ENCODE measurements at regions not wholly inside any gene's neighbourhood (a gene's known extent, or its start where the extent isn't known, plus 50 kb on each side); places are given as distances from the start of the nearest gene placed in this dataset.

DNA sequence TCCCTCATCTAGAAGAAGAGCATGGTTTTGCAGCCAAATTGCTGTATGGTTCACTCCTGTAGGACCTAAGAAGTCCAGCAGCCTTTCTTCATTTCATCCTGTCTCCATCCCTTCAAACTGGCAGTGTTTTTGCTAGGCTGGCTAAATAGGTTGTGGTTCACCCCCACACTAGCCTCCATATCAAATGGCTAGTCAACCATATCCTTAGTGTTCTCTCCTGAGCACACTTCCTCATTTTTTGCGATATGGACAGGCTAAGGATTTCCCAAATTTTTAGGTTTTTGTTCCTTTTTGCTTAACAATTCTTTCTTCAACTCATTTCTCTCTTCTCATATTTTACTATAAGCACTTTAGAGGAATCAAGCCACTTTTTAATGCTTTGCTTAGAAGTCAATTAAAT lies 98.8 kb upstream of the NOCT start:
- H3K4me1 Mint-ChIP-seq (ENCODE audit: low read depth) = peaks cover 7% of the 10 kb centered on the region
- H3K27ac Mint-ChIP-seq = no peak overlapping the region
- intact Hi-C loops (cut with micrococcal nuclease) = no loop called here
- no peak for DNase-seq (ENCODE audit: low spot score)
- H3K36me3 Mint-ChIP-seq (ENCODE audit: low read depth) = no peaks in the 10 kb centered on the region
- no peak overlapping the region for H3K4me3 Mint-ChIP-seq
- H3K9me3 Mint-ChIP-seq = no peaks in the 10 kb centered on the region
- peaks cover 14% of the 10 kb centered on the region for H3K27me3 Mint-ChIP-seq (ENCODE audit: insufficient read depth)

GRCh38 chr4:138915756-138916155 lies 99.8 kb upstream of the NOCT start:
- Mint-ChIP-seq H3K27me3 (ENCODE audit: insufficient read depth) (peaks cover 15% of the 10 kb centered on the region), H3K27ac (no peak overlapping the region), H3K4me1 (ENCODE audit: low read depth) (peaks cover 7% of the 10 kb centered on the region), H3K36me3 (ENCODE audit: low read depth) (no peaks in the 10 kb centered on the region), H3K4me3 (no peak overlapping the region), H3K9me3 (no peaks in the 10 kb centered on the region)
- intact Hi-C loops (cut with micrococcal nuclease) = no loop called here
- no peak for DNase-seq (ENCODE audit: low spot score)

DNA sequence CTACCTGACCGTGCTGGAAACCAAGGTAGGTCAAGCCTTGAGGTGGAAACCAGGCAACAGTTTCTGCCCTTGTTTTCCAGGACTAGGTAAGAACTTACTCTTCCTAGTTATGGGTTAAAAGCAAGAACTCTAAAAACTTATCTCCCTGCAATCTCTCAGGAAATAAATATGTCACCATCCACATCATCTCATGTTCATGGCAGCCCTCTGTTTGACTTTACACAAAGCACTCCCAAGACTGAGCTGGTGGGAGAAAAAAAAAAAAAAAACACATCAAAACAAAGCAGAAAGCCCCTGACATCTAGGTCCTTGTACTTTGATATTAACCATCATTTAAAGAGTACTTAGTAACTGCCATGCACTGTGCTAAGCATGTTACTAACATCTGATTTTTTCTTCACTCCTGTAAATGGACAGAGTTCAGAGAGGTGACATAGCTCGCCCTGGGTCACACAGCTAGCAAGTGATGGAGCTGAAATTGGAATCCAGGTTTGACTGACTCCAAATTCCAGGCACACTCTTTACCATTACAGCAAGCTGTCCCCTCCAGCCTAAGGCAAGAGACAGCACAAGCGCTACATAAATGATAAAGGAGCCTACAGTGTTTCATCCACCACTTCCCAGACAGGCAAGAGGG lies 102.8 kb upstream of the NOCT start:
- DNase-seq (ENCODE audit: low spot score) = no peak
- H3K36me3 Mint-ChIP-seq (ENCODE audit: low read depth) = no peaks in the 10 kb centered on the region
- no peaks in the 10 kb centered on the region for H3K4me1 Mint-ChIP-seq (ENCODE audit: low read depth)
- intact Hi-C loops (cut with micrococcal nuclease) = no loop called here
- no peak overlapping the region for H3K27ac Mint-ChIP-seq
- no peak overlapping the region for H3K4me3 Mint-ChIP-seq
- no peaks in the 10 kb centered on the region for H3K9me3 Mint-ChIP-seq
- peaks cover 12% of the 10 kb centered on the region for H3K27me3 Mint-ChIP-seq (ENCODE audit: insufficient read depth)

GRCh38 chr4:138911909-138912703 lies 103.5 kb upstream of the NOCT start:
- H3K36me3 Mint-ChIP-seq (ENCODE audit: low read depth) = no peaks in the 10 kb centered on the region
- no peak overlapping the region for H3K27ac Mint-ChIP-seq
- DNase-seq (ENCODE audit: low spot score) = no peak
- intact Hi-C loops (cut with micrococcal nuclease) = no loop called here
- H3K9me3 Mint-ChIP-seq = no peaks in the 10 kb centered on the region
- H3K4me1 Mint-ChIP-seq (ENCODE audit: low read depth) = no peaks in the 10 kb centered on the region
- no peak overlapping the region for H3K4me3 Mint-ChIP-seq
- peaks cover 12% of the 10 kb centered on the region for H3K27me3 Mint-ChIP-seq (ENCODE audit: insufficient read depth)

- Mint-ChIP-seq H3K9me3 (no peaks in the 10 kb centered on the region), H3K27ac (no peak overlapping the region), H3K4me3 (no peak overlapping the region), H3K27me3 (ENCODE audit: insufficient read depth) (peaks cover 10% of the 10 kb centered on the region), H3K4me1 (ENCODE audit: low read depth) (no peaks in the 10 kb centered on the region), H3K36me3 (ENCODE audit: low read depth) (no peaks in the 10 kb centered on the region)
- intact Hi-C loops (cut with micrococcal nuclease) = no loop called here
- no peak for DNase-seq (ENCODE audit: low spot score)
These were observed 104.7 kb upstream of the NOCT start for GRCh38 chr4:138910914-138911336.

- Mint-ChIP-seq H3K4me3 (no peak overlapping the region), H3K27me3 (ENCODE audit: insufficient read depth) (peaks cover 10% of the 10 kb centered on the region), H3K27ac (no peak overlapping the region), H3K4me1 (ENCODE audit: low read depth) (no peaks in the 10 kb centered on the region), H3K9me3 (no peaks in the 10 kb centered on the region), H3K36me3 (ENCODE audit: low read depth) (no peaks in the 10 kb centered on the region)
- no peak for DNase-seq (ENCODE audit: low spot score)
- intact Hi-C loops (cut with micrococcal nuclease) = no loop called here
These were observed 105.2 kb upstream of the NOCT start for GRCh38 chr4:138910195-138910913.

DNA sequence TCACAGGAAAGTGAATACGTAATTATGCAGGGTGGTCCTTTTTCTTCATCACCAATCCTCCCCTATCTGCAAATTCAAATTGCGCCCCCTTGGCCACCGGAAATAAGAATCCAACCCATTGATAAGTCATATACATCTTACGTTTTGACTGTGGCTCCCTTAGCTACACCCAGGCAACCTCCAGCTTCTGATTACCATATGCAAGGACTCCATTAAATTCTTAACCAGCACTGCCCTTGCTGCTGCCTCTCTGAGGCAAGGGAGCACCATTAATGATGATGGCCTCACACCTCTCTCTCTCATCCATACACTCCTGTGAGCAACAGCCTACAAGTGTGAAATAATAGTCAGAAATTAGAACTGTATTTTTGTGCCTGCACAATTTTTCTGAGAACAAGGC lies 106.0 kb upstream of the NOCT start:
- H3K27me3 Mint-ChIP-seq (ENCODE audit: insufficient read depth) = peaks cover 10% of the 10 kb centered on the region
- H3K27ac Mint-ChIP-seq = no peak overlapping the region

GRCh38 chr4:138908134-138908533 lies 107.4 kb upstream of the NOCT start:
- intact Hi-C loops (cut with micrococcal nuclease) = no loop called here
- Mint-ChIP-seq H3K4me3 (no peak overlapping the region), H3K27ac (no peak overlapping the region), H3K9me3 (no peaks in the 10 kb centered on the region), H3K36me3 (ENCODE audit: low read depth) (no peaks in the 10 kb centered on the region), H3K4me1 (ENCODE audit: low read depth) (no peaks in the 10 kb centered on the region), H3K27me3 (ENCODE audit: insufficient read depth) (peaks cover 10% of the 10 kb centered on the region)
- no peak for DNase-seq (ENCODE audit: low spot score)

More for the DNA sequence above, 106.0 kb upstream of the NOCT start:
- no peak overlapping the region for H3K4me3 Mint-ChIP-seq
- no peaks in the 10 kb centered on the region for H3K4me1 Mint-ChIP-seq (ENCODE audit: low read depth)
- H3K9me3 Mint-ChIP-seq = no peaks in the 10 kb centered on the region
- DNase-seq (ENCODE audit: low spot score) = no peak
- intact Hi-C loops (cut with micrococcal nuclease) = no loop called here
- H3K36me3 Mint-ChIP-seq (ENCODE audit: low read depth) = no peaks in the 10 kb centered on the region

DNA sequence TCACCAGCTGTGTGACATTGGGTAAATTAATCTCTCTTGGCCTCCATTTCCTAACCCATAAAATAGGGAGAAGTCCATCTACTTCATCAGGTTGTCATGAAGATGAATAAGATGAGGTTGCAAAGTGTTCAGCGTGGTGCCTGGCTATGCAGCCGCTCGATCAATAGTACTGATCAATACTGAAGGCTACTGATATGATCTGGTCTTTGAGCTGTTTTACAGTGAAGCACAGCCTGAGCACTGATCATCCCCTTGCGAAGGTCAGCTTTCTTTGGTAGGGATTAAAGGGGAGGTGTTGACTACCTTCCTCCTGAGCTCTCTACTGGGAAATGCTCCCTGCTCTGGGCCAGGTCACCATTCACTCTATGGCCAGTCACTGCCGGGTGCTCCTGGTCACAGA lies 108.4 kb upstream of the NOCT start:
- Mint-ChIP-seq H3K9me3 (no peaks in the 10 kb centered on the region), H3K36me3 (ENCODE audit: low read depth) (no peaks in the 10 kb centered on the region), H3K4me1 (ENCODE audit: low read depth) (no peaks in the 10 kb centered on the region), H3K27me3 (ENCODE audit: insufficient read depth) (peaks cover 6% of the 10 kb centered on the region), H3K27ac (no peak overlapping the region), H3K4me3 (no peak overlapping the region)
- DNase-seq (ENCODE audit: low spot score) = no peak
- intact Hi-C loops (cut with micrococcal nuclease) = no loop called here

GRCh38 chr4:138904793-138905192 lies 110.8 kb upstream of the NOCT start:
- intact Hi-C loops (cut with micrococcal nuclease) = no loop called here
- no peak overlapping the region for H3K4me3 Mint-ChIP-seq
- no peak for DNase-seq (ENCODE audit: low spot score)
- peaks cover 3% of the 10 kb centered on the region for H3K27me3 Mint-ChIP-seq (ENCODE audit: insufficient read depth)
- H3K9me3 Mint-ChIP-seq = no peaks in the 10 kb centered on the region
- no peaks in the 10 kb centered on the region for H3K4me1 Mint-ChIP-seq (ENCODE audit: low read depth)
- no peak overlapping the region for H3K27ac Mint-ChIP-seq
- no peaks in the 10 kb centered on the region for H3K36me3 Mint-ChIP-seq (ENCODE audit: low read depth)

DNA sequence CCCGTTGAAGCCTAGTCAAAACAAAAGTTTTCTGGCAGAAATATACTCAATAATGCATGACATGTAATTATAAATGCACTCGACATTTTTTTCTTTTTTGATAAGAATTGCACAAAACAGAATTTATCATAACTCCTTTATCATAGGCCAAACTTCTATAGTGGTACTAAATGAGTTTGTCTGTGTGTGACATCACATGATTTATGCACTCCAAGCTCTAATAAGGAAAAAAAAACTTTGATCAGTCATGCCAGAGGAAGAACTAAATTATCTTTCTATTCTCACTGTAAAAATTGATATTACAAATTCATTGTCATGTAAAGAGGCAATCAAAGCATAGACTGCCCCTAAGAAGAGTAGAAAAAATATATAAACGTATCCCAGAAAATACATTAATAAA lies 112.4 kb upstream of the NOCT start:
- no peak for DNase-seq (ENCODE audit: low spot score)

GRCh38 chr4:138902705-138903104 lies 112.9 kb upstream of the NOCT start:
- no peak for DNase-seq (ENCODE audit: low spot score)
- no peaks in the 10 kb centered on the region for H3K36me3 Mint-ChIP-seq (ENCODE audit: low read depth)
- H3K27me3 Mint-ChIP-seq (ENCODE audit: insufficient read depth) = peaks cover 3% of the 10 kb centered on the region
- H3K4me3 Mint-ChIP-seq = no peak overlapping the region
- intact Hi-C loops (cut with micrococcal nuclease) = no loop called here
- H3K4me1 Mint-ChIP-seq (ENCODE audit: low read depth) = peaks cover 10% of the 10 kb centered on the region
- H3K27ac Mint-ChIP-seq = no peak overlapping the region
- no peaks in the 10 kb centered on the region for H3K9me3 Mint-ChIP-seq

More for the DNA sequence above, 112.4 kb upstream of the NOCT start:
- peaks cover 3% of the 10 kb centered on the region for H3K27me3 Mint-ChIP-seq (ENCODE audit: insufficient read depth)
- H3K4me3 Mint-ChIP-seq = no peak overlapping the region
- intact Hi-C loops (cut with micrococcal nuclease) = no loop called here
- H3K4me1 Mint-ChIP-seq (ENCODE audit: low read depth) = peaks cover 5% of the 10 kb centered on the region
- no peaks in the 10 kb centered on the region for H3K9me3 Mint-ChIP-seq
- H3K36me3 Mint-ChIP-seq (ENCODE audit: low read depth) = no peaks in the 10 kb centered on the region
- no peak overlapping the region for H3K27ac Mint-ChIP-seq

- H3K27ac Mint-ChIP-seq = no peak overlapping the region
- no peaks in the 10 kb centered on the region for H3K9me3 Mint-ChIP-seq
- peaks cover 6% of the 10 kb centered on the region for H3K27me3 Mint-ChIP-seq (ENCODE audit: insufficient read depth)
- peaks cover 12% of the 10 kb centered on the region for H3K4me1 Mint-ChIP-seq (ENCODE audit: low read depth)
- no peak for DNase-seq (ENCODE audit: low spot score)
- no peak overlapping the region for H3K4me3 Mint-ChIP-seq
- intact Hi-C loops (cut with micrococcal nuclease) = no loop called here
- no peaks in the 10 kb centered on the region for H3K36me3 Mint-ChIP-seq (ENCODE audit: low read depth)
These were observed 114.4 kb upstream of the NOCT start for GRCh38 chr4:138901177-138901576.

Measured in activated T-helper 1 cell treated with anti-CD3 and anti-CD28 coated beads, Interleukin-12 subunit alpha, Interleukin-12 subunit beta, Interleukin-2, Interleukin-4 antibody, amounts not matched to agents 30 ng/mL and 10 ng/mL and 1 ng/mL, durations not matched to agents 14 hours and 24 hours and 36 hours (primary cell).